ENCODE measurements at regions not wholly inside any gene's neighbourhood (a gene's known extent, or its start where the extent isn't known, plus 50 kb on each side); places are given as distances from the start of the nearest gene placed in this dataset.
"Not testable (repeated sequence)": the region's sequence is repeated elsewhere in the genome, so short reads cannot be mapped to it uniquely, and the experiment has no call there.

DNA sequence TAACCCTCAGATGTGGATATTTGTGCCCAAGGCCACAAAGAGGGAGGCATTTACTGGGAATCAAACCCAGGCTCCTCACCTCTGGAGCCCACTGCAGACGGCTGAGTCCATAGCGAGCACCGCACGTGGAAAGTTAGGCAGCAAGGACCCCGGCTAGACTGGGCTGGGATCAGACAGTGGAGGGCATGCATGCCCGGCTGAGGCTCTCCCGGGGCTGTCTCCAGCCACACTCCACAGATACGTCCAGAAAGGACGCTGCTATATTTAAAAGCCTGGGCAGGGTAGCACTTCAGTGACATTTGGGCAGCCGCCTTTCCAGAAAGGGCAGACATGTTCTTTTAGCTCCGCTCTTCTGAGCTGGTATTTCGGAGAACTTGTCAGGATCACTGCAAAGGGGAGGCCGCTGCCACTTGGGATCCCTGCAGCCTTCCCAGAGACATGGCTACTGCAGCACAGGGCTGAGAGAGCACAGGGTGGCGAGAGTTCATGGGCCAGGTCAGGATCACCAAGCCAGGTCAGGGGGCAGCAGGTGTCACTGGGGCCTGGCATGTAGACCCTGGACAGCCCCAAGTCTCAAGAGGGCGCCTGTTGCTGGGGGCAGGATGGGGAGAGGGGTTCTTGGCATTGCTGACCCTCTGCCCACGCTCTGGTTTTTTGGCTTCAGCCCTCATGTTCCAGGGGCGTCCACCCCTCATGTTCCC lies 121.7 kb downstream of the PHETA1 start:
- DNase-seq = no peak

DNA sequence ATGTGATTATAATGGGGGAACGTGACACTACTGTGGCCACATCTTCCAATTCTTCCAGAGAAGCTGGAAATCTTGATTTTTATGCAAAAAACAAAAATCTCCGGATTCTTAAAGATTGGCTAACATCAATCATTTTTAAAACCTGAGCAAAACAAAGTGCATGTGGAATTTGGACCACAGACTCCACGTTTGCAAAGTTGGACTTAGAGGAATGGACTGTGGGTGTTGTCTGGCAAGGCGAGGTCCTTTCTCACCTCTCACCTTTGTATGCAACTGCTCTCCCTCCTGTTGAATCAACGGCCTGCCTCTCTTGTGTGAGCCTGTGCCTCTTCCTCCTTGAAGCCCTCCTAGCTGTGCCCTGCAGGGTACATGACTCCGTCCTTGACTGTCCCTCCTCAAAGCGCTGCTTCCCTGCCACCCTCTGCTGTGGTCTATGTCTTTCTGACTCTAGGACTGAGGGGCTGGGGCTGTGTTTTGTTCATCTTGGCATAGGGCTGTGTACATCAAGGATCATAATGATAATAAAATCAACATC lies 122.4 kb downstream of the PHETA1 start:
- no peak for DNase-seq

DNA sequence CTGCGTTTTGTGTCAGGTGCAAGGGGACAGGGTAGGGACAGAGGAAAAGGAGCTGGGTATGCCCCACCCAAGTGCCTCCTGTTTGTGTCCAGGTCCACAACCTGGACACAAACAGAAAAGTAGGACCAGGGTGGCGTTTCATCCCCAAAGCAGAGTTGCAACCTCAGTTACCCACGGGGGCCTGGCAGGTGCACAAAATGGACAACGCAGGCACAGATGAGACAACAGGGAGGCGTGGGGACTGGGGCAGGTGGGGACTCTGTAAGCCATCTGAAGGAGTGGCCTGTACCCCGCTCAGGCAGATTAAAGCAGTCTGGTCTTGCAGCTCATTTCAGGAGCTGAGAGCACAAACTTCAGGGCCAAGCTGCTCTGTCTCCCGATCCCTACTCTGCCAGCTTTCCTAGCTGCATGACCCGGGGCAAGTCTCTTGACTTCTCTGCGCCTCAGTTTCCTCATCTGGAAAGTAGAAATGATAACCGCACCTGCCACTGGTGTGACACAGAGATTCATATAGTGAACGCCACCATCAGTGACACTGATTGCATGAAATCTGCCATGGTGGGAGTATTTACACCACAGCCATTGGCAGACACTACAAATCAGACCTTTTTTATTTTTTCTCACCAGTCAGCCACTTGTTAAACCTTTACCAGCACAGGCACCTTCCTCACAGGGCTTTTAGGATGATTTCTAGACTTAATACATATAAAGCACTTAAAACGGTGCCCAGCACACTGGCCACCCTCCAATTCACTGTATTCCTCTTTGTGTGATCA lies 123.0 kb downstream of the PHETA1 start:
- no peak for DNase-seq

DNA sequence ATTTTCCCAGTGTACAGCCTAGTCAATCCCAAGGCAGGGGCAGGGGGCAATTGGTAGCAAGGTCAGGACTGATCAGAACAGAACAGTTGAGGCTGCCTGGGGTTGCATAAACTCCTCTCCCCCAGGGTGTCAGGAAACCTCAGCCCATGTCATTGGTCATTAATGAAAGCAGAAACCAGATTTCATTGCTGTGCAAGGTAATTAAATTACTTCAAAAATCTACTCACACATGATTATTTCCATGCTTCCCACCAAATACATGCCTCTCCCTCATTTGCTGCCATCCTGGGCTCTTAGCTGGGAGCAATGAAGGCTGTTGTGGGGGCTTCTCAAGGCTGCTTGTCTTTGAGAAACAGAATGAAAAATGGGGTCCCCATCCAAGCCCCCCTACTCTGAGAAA lies 124.2 kb downstream of the PHETA1 start:
- no peak for DNase-seq

DNA sequence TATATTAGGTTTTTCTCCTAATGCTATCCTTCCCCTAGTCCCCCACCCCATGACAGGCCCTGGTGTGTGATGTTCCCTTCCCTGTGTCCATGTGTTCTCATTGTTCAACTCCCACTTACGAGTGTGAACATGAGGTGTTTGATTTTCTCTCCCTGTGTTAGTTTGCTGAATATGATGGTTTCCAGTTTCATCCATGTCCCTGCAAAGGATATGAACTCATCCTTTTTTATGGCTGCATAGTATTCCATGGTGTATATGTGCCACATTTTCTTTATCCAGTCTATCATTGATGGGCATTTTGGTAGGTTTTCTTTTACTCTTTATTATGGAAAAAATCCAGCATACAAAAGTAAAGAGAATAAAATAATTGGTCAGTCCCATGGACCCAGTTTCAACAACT lies 126.1 kb downstream of the PHETA1 start:
- not testable (repeated sequence) for DNase-seq

DNA sequence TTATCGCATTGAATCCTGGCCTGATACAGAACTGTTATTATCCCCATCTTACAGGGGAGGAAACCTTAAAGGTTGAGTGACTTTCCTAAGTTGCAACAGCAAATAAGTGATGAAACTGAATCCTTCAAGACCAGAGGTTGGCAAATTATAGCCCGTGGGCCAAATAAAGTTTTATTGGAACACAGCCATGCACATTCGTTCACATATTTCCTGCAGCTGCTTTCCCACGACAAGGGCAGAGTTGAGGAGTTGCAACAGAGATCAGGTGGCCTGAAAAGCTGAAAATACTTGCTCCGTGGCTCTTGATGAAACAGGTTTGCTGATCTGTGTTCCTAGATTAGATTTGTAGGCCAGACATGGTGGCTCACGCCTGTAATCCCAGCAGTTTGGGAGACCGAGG lies 126.7 kb downstream of the PHETA1 start:
- no peak for DNase-seq

DNA sequence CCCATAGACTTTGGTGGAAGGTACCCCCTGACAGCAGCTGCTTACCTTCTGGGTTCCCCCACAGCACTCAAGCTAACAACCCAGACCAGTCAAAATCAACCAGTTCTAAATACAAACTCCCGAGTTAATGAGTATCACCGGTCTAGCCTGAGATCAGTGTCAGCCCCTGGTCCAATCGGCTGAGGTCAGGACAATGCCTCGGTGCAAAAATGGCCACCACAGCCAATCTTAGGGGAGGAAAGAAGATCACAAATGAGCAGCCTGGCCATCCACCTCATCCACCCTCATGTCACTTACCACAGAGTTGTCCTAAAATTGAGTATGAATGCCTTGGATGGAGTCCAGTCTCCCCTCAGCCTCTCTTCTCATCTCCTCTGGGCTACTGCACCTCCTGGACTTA lies 128.5 kb downstream of the PHETA1 start:
- DNase-seq = no peak

DNA sequence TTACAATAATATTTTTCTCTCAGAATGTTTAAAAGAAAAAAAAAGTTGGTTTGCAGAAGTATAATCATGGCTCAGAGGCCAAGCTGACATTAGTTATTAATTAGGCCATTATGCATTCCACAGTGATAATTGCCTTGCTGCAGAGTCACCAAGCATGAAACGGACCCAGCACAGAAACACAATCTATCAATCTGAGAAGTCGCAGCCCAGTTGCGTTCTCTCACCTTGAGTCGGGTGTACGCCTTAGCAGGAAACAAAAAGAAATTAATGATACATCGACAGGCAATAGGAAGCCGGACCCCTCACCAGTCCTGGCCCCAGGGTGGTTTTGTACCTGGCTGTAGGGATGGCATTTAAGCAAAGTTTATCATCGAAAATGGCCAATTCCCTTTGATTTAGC lies 129.7 kb downstream of the PHETA1 start:
- DNase-seq = no peak

DNA sequence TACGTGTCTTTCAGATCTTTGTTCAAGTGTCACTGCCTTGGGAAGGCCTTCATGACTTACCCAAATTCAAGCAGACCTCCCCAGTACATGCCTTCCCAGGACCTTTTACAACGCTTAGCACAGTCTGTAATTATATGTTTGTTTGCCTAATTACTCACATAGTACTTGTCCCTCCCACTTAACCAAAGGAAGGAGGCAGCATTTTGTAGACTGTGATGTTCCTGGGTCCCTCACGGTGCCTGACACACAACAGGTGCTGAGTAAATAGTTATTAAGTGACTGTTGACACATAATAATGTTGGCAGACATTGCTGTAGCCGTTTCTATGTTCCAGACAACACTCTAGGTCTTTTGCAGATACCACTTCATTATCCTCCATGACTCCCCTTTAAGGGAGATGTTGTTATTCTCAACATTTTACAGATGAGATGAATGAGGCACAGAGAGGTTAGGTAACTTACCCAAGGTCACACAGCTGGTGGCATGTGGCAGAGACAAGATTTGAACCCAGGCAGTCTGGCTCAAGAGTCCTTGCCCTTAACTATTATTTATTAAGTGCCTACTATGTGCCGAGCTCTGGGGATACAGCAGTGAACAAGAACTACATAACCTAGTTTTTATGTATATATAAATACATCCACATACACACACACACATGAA lies 130.7 kb downstream of the PHETA1 start:
- no peak for DNase-seq

DNA sequence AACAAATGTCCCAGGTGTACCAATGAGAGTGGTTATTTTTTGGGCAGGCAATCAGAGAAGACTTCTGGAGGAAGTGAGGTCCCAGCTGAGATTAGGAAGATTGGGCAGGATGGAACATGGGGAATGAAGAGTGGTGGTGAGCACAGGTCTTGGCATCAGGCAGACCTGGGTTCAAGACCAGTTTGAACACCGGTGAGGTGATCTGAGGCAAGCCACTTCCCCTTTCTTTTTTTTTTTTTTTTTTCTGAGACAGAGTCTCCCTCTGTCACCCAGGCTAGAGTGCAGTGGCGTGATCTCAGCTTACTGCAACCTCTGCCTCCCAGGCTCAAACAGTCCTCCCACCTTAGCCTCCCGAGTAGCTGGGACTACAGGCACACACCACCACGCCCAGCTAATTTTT lies 134.4 kb downstream of the PHETA1 start:
- not testable (repeated sequence) for DNase-seq

DNA sequence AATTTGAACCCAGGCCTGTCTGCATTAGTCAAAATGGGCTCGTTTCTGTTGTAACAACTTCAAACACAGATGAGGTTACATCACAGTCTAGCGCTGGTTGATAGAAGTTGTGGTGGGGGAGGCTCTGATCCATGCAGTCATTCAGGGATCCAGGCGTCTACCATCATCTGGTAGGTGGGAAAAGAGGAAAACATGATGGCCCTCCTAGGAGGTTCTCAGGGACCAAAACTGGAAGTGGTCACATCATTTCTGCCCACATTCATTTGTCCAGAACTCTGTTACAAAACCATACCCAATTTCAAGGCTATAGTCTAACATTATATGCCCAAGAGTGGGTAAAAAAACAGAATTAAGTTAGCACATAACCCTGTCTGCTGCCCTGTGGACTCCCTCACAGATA lies 135.1 kb downstream of the PHETA1 start:
- DNase-seq = no peak

DNA sequence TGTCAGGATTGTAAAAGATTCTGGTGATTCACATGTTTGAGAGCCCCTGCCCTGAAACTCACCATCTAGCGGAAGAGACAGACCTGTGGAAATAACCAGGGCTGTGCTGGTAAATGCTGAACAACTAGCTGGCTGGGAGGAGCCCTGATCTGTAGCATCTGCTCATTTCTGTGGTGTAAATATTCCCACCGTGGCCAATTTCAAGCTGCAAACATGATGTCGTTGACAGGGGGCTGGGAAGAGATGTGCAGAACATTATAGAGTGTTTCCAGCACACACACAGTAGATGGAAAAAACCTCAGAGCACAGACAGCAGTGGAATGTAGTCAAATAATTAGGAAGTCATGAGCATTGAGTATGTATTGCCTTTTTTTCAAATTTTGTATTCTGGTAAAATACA lies 138.2 kb downstream of the PHETA1 start:
- no peak for DNase-seq

DNA sequence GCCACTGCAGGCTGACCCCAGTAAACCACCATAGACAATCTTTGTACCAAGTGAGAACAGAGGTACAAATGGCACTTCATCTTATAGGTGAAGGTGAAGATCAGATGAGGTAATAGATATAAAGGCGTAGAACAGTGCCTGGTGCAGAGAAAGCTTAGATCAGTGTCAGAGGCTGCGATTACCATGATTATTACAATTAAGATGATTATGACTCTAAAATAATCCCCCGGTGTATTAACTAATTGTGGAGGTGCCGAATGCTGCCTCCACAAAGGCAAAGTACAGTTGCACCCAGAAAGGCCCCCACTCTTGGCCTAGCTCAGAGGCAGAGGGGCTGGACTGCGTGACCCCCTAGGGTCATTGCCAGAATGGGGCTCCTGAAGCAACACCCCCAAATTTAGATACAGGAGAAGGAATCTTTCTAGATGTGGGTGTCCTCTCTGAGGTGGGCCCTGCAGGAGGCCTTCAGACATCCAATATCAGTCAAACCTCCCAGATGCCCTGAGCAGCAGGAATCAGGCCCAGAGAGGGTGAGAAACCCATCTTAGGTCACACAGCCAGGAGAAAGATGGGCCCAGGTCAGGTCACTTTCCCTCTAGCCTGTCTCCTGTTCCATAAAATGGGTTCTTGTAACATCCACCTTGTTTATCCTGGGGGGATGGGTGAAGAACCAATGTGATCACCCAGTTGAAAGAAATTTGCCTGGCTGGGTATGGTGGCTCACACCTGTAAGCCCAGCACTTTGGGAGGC lies 139.8 kb downstream of the PHETA1 start:
- DNase-seq = no peak

DNA sequence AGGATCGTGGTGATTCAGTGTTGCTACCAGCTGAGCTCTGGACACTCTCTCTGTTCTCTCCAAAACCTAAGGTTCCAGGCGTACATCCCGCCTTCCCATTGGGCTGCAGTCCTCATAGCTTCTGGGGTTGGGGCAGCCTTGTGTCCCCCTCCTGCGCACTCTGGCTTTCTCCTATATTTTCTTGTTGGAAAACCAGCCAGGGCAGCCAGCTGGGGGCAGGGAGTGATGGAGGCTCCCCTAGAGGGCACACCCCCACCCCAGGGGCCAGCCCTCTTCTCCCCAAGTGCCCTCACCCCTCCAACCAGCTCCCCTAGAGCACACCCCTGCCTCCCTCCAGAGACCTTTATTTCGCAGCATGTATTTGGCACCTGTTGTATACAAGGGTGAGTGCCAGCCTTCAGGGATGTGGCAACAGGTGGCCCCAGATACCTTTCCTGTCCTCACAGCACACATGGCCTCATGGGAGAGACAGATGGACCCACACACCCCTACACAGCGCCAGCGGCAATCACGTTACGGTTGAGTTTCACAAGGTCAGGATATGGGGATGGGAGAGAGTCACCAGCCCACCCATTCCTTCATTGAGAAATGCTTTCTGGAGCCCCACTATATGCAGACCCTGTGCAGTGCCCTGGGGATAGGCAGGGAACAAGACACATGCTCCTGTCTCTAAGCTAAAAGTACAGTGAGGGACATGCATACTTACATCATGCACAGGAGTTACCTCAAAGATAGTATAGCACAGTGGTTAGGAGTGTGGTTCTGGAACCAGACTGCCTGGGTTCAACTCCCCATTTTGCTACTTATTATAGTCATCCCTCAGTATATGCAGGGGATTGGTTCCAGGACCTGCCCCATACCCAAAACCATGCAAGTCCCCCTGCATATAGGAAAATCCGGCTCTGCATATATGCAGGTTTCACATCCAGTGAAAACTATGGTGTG lies 141.1 kb downstream of the PHETA1 start:
- DNase-seq = no peak

DNA sequence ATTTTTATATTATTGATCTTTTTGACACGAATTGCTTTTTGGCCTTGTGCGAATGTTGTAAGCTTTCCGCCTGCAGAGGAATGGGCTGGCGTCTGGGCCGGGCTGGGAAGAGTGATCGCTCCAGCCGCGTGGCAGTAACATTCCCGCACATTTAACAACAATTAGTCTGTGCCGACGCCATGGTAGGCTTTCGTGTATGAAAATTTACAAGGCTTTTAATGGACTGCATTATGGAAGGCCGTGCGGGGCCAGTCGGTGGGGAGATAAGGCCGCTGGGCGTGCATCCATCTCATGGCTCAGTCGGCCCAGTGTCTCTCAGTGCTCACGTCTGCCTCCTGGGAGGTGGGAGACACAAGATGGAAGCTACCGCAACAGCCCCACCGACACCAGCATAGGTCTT lies 142.2 kb downstream of the PHETA1 start:
- no peak for DNase-seq

DNA sequence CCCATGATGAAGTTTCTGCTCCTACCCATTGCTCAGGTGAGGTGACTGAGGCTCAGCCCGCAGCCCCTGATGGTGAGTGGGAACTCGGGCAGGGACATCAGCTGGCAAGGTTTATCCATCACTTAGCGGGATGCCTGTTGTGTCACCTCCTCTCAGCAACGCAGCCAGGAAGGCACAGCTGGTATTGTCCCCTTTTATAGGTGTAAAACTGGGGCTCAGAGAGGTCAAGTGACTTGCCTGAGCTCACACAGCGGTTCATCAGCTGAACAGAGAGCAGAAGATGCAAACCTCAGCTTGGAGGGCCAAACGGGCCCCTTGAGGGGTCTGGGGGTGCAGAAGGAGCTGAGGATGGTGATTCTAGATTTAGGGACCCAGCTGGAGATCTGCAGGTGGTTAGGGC lies 143.6 kb downstream of the PHETA1 start:
- DNase-seq = no peak

DNA sequence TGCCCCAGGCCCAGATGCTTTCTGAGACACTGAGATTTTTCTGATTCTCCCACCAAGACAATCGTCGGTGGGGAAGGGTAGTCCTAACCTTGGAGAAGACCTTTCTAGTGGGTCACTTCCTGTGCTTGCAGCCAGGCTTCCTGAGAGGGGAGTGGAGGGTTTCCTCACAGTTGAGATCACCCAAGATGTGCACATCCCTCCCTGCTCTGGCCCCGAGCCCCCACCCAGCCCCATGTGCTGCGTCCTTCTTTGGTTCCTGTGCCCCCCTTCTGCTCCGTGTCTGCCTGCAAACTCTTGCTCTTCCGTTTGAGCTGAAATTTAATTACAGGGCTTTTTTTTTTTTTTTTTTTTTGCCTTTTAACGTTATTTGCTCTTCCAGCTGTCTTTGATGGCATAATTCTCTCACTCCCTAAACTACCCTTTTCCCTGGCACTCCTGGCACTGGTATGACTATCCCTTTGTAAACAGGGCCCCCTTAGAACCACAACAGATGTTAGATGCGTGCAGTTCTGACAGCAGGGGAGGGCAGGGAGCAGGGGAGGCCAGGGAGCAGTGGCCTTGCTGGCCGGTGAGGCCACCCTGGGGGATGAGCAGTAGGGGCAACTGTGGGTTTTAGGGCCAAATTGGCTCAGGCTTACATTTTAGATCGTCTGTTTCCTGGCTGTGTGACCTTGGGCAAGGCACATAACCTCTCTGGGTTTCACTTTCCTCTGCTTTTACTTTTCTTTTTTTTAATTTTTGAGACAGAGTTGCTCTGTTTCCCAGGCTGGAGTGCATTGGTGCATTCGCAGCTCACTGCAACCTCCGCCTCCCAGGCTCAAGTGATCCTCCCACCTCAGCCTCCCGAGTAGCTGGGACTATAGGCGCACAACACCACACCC lies 144.5 kb downstream of the PHETA1 start:
- no peak for DNase-seq

DNA sequence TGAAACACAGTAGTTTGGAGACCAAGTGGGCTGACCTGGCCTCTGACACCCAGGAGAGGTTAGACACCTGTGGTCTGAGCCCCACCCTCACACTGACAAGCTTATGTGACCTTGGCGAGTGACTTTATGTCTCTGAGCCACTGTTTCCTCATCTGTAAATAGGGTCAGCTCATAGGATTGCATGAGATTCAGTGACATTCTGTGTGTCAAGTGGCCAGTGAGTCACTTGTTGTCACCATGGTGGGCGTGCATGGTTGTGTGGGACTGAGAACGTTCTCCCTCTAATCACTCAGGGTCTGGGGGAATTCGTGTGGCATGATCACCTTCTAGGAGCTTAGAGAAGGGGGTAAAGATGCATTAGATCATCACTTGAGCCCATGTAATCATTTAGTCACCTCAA lies 146.4 kb downstream of the PHETA1 start:
- DNase-seq = no peak

DNA sequence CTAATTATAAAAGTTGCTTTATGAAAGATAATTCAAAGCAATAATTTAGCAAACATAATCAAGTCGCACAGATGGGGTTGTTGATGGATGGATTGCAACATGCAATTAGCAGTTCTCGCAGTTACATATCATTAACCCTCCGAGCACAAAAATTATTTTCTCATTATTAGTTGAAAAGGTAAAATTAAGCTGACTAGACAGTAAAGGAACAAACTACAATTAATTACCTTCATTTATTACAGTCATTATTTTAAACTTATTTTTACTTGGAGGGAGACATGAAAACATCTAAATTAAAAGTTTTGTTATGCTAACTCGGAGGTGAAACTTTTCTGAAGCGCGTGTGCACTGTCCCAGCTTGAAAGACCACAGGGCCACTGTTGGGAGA lies 146.9 kb downstream of the PHETA1 start:
- DNase-seq = no peak

DNA sequence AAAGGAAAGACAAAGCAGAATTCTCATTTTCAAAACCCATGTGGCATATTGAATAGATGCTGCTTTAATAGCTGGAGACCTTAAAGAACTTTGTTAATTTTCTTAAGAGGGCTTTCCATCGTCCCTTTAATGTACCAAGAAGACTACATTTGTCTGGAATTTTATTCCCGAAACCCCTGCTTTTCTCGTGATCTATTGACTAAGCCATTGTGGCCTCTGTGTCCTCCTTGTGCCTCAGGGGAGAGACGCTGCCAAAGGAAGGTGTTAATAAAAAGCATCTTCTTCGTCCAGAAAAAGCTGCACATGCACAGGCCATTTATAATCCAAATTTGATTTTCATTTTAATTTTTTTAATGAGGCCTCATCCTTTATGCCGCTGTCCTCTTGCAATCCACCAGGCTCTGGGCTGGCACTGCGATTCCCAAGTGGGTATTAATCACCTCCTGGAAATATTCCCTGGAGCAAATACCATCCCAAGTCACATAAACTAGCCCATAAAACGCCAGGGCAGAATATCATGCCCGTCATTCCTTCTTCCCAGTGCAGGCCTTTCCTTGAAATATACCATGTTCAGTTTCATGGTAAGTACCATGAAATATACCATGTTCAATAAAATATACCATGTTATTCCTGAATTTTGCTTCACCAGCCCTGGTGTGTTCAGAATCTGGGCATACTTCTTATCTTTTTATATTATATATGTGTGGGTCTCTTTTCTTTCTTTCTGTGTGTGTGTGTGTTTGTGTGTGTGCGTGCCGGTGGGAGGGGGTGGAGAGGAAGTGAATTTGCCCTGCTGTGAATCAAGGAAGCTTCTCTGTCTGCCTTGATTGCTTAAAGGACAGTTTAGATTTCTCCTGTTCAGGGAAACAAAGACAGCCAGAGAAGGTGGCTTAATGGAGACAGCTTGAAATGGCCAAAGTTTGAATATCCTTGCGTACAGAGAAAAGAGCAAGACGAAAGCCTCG lies 147.6 kb downstream of the PHETA1 start:
- no peak for DNase-seq
